Activated T-cell treated with anti-CD3 and anti-CD28 coated beads for 48 hours (primary cell): ENCODE measurements at regions not wholly inside any gene's neighbourhood (a gene's known extent, or its start where the extent isn't known, plus 50 kb on each side); places are given as distances from the start of the nearest gene placed in this dataset.
"Not testable (repeated sequence)": the region's sequence is repeated elsewhere in the genome, so short reads cannot be mapped to it uniquely, and the experiment has no call there.

Experiments
- DNase-seq: peaks from one replicate; pipeline ENCODE4 v3.0.0-alpha.2; 2020; ENCODE audit warnings: low read depth

DNA sequence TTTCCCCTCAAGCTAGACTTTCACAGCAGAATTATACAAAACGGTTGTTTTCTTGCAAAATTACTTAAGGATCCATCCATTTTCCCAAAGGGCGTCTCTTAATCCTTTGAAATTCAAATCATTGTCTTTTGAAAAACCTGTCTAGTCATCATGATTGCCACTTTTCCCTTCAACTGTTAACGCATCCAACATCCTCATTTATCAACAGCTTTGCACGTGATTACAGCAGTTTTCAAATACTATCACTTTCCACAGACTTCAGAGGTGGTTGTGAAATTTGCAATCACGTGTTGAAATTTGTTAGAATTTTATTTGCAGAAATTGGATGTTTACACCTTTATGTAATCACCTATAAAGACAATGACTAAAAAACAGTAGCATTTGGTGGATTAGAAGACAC, 304.4 kb upstream of the SLC39A10 start:
- DNase-seq = no peak

GRCh38 chr2:195343942-195344530, 313.0 kb upstream of the SLC39A10 start:
- no peak for DNase-seq

- DNase-seq = no peak
Measured at GRCh38 chr2:195343540-195343939, 313.5 kb upstream of the SLC39A10 start.

GRCh38 chr2:195342061-195342460, 315.0 kb upstream of the SLC39A10 start:
- no peak for DNase-seq

DNA sequence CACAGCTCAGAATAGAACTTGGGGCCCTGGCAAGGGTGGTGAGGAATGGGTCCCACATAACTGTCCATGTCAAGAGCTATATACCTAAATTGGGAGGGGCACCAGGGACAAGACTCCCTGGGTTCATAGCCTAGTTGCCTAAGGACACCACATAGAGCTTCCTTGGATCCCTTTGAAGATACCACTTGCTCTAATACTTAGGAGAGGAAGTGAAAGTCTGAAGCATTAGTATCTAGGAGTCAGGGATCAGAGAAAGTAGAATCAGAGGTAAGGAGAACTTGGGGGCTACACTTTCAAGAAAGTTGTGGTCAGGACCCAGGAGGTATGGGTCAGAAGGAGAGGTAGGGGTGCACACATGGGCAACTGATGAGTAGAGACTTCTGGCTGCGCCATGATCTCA, 318.2 kb upstream of the SLC39A10 start:
- no peak for DNase-seq

- DNase-seq = no peak
Measured at GRCh38 chr2:195337597-195337996, 319.4 kb upstream of the SLC39A10 start.

DNA sequence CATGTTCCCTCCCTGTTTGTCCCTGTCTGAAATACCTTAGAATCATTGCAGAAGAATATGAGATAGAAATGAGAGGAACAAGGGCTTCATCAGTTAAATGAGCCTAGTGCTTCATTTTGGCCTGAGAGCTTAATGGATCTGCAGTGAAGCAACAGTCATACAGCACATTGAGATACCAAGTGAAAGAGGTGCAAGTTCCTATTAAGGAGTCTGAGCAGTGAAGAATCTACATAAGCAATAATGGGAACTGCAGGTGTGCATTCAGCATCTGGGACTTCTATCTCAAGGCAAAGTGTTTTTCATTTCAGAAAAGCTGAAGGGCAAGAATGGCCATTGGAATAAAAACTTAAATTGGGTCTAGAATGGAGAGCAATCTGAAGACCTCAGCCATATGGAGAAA, 323.2 kb upstream of the SLC39A10 start:
- no peak for DNase-seq

DNA sequence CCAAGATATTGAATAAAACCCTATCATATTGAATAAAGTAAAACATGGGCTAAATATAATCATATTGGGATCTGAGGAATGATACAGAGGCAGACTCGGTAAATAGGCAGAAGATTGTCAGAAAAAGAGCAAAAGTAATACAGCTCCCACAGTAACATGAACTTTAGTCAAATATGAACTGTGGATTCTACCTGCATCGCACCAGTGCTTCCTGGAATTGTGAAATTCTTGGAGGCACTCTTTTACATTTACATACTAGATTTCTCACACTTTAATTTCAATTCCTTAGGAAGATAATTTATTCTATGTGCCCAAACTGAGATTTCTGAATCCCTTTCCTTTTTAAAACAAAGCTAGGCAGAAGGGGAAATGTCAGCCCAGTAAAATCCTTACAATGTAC, 325.1 kb upstream of the SLC39A10 start:
- no peak for DNase-seq

- DNase-seq = no peak
Measured at GRCh38 chr2:195331129-195331528, 325.9 kb upstream of the SLC39A10 start.

DNA sequence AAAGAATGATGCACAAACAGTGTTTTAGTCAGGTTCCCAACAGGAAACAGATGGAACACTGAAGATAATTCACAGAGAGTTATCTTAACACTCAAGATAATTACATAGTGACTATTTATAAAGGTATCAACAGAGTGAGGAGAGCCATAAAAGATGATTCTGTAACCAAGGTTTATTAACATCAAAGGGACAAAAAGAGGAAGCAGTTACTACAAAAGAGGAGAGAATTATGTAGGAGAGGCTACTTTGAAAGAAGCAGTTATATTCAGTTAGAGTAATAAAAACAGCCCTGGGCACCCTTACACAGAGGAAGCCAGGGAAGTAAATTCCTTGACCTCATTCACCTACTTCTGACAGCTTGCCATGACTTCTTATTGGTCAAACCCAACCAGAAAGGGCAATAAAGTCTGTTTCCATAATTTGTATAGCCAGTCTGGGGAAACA, 326.5 kb upstream of the SLC39A10 start:
- no peak for DNase-seq

- DNase-seq = not testable (repeated sequence)
Measured at GRCh38 chr2:195329784-195330183, 327.2 kb upstream of the SLC39A10 start.

- no peak for DNase-seq
Measured at GRCh38 chr2:195326537-195326936, 330.5 kb upstream of the SLC39A10 start.

- DNase-seq = no peak
Measured at GRCh38 chr2:195322324-195322723, 334.7 kb upstream of the SLC39A10 start.

DNA sequence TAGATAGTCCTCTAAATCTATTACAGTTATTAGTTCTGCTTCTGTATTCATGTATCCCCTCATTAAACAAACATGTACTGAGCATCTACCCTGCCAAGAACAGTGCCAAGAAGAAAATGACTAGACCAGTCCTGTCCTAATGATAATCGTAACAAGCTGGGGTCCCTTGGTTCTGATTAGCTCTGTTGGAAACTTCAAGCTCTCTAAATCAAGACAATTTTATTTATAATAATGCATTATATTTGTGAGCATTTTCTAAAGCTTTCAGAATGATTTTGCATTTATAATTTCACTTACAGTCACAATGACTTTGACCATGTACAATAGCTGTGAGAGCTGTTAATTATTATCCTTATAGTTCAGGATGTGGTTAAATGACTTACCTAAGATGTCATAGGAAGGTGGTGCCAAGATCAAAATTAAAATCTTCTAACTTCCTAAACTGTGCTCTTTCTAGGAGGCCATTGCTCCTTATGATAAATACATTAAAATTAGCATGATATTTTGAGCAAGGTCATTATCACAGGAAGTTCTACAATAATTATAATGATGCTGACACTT, 336.5 kb upstream of the SLC39A10 start:
- no peak for DNase-seq

GRCh38 chr2:195319548-195320412, 337.2 kb upstream of the SLC39A10 start:
- DNase-seq = no peak

DNA sequence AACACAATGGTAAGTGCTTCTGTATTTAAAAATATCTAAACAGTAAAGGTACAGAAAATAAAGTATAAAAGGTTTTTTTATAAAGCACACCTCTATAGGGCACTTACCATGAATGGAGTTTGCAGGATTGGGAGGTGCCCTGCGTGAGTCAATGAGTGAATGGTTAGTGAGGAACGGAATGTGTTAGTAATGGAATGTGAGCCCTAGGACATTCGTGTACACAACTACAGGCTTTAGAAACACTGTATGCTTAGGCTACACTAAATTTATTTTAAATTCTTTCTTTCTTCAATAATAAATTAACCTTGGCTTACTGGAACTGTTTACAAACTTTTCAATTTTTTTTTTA, 337.9 kb upstream of the SLC39A10 start:
- DNase-seq = no peak

DNA sequence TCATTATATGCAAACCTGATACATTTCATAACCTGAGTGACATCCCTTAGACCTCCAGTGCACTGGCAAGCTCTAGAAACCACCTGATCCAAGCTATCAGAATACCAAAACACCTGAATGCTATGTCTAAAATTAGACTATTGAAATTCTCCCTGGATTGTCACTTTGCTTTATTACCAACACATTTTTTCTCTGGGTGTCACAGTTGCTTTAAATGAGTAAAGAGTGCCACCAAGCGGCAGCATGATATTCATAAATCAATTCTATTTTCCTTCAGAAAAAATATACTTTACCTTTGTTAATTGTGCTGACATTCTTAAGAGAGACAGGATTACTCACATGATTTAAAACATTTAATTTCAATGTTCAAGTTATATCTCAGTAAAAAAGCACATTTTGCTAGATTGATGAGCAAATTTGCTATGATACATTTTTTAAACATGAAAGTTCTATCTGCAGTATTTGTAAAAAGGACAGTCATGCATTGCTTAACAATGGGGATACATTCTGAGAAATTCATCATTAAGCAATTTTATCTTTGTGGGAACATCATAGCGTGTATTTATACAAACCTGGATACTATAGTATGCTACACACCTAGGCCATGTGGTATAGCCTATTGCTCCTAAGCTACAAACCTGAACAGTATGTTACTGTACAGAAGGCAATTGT, 338.4 kb upstream of the SLC39A10 start:
- DNase-seq = no peak

DNA sequence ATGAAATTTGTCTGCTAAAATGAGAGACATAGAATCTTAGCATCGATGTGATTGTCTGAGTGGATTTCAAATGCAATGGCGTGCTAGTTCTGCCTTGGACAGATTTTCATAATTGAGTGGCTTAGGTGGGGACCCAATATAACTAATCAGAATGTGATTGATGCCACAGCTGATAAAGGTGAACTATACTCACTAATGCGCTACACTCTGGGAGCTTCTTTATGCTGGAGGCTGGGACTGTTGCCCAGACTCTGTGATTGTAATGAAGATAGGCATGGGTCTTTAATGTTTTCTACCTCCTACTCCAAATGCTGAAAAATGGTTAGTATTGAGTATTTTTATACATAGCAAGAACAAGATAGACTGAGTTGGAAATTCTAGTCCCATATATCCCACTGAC, 339.5 kb upstream of the SLC39A10 start:
- no peak for DNase-seq

DNA sequence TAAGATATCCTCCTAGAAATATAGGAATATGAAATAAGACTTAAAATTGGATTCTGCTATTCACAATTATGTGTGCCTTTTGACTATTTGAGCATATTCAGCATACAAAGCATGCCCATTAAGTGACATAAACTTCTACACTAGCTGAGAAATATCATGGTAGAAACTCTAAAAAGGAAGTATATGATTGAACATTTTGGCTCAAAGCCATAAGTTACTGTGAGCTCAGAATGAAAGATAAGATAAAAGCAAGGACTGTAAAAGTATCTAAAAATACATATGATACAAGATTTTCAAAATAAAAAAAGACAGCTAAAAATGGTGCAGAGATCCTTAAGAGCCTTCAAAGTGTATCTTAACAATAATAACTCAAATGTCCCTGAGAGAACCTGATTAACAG, 340.5 kb upstream of the SLC39A10 start:
- no peak for DNase-seq

DNA sequence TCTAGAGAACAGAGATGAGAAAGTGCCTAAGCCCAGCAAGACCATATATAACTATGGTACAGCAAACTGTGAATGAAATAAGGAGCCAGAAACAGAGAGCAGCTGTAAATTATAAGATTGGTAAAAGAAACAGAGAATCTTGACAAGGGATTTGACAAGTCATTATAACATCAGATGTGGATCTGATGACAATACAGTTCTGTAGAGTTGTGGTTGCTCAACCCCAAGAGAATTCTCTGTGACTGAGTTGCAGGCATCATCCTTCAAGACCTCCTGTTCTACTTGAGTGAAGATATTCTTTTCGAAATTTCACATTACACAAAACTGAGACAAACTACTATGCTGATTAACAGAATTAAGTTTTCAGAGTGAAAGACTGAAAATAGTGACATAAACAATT, 343.1 kb upstream of the SLC39A10 start:
- no peak for DNase-seq

GRCh38 chr2:195312662-195313061, 344.4 kb upstream of the SLC39A10 start:
- no peak for DNase-seq

- DNase-seq = no peak
Measured at GRCh38 chr2:195308163-195308562, 348.9 kb upstream of the SLC39A10 start.

DNA sequence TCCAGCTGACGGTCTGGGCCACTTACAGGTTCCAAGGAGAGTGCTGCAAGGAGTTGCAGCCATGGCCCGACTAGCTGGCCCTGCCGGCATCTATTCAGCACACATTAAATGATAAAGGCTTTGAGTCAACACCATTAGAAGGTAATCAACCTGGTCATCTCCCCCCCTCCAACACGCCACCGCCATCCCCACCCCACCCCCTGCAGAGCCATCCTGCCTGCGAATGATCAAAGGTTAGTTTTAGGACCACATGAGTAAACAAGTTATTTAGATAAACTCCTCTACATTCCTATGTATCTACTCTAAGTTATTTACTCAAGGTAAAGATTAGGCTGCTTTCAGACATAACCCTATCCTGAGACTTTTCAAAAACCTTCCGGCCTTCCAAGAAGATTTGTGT, 349.3 kb upstream of the SLC39A10 start:
- no peak for DNase-seq
